ENCODE measurements at regions not wholly inside any gene's neighbourhood (a gene's known extent, or its start where the extent isn't known, plus 50 kb on each side); places are given as distances from the start of the nearest gene placed in this dataset.
A peak's percentile ranks its signal among the peaks of the same experiment; 100 is the strongest.

GRCh38 chr2:147491506-147491905 is 353.3 kb upstream of the ACVR2A start:
- Mint-ChIP-seq H3K9me3 (no peaks in the 10 kb centered on the region), H3K27ac (no peak overlapping the region), H3K4me3 (no peak overlapping the region), H3K4me1 (peaks cover 13% of the 10 kb centered on the region), H3K36me3 (ENCODE audit: low read depth) (no peaks in the 10 kb centered on the region), H3K27me3 (no peaks in the 10 kb centered on the region)
- no peak for DNase-seq
- ATAC-seq: no peak

- Mint-ChIP-seq H3K9me3 (no peaks in the 10 kb centered on the region), H3K4me3 (no peak overlapping the region), H3K36me3 (ENCODE audit: low read depth) (no peaks in the 10 kb centered on the region), H3K27ac (no peak overlapping the region), H3K4me1 (peaks cover 13% of the 10 kb centered on the region), H3K27me3 (no peaks in the 10 kb centered on the region)
- DNase-seq: no peak
- no peak for ATAC-seq
These were observed 354.2 kb upstream of the ACVR2A start for GRCh38 chr2:147490401-147491261.

- no peak overlapping the region for H3K27ac Mint-ChIP-seq
- DNase-seq: no peak
- H3K4me3 Mint-ChIP-seq: no peak overlapping the region
- H3K27me3 Mint-ChIP-seq: no peaks in the 10 kb centered on the region
- no peak for ATAC-seq
- peaks cover 13% of the 10 kb centered on the region for H3K4me1 Mint-ChIP-seq
- H3K36me3 Mint-ChIP-seq (ENCODE audit: low read depth): no peaks in the 10 kb centered on the region
- H3K9me3 Mint-ChIP-seq: no peaks in the 10 kb centered on the region
These were observed 356.4 kb upstream of the ACVR2A start for GRCh38 chr2:147488472-147488871.

GRCh38 chr2:147487978-147488289 is 356.9 kb upstream of the ACVR2A start:
- no peak overlapping the region for H3K4me3 Mint-ChIP-seq
- no peaks in the 10 kb centered on the region for H3K9me3 Mint-ChIP-seq
- H3K27ac Mint-ChIP-seq: no peak overlapping the region
- peaks cover 13% of the 10 kb centered on the region for H3K4me1 Mint-ChIP-seq
- no peaks in the 10 kb centered on the region for H3K36me3 Mint-ChIP-seq (ENCODE audit: low read depth)
- no peaks in the 10 kb centered on the region for H3K27me3 Mint-ChIP-seq
- DNase-seq (no peak), ATAC-seq (no peak)

- no peaks in the 10 kb centered on the region for H3K27me3 Mint-ChIP-seq
- H3K36me3 Mint-ChIP-seq (ENCODE audit: low read depth): no peaks in the 10 kb centered on the region
- H3K9me3 Mint-ChIP-seq: no peaks in the 10 kb centered on the region
- peaks cover 13% of the 10 kb centered on the region for H3K4me1 Mint-ChIP-seq
- DNase-seq (no peak), ATAC-seq (no peak)
- no peak overlapping the region for H3K4me3 Mint-ChIP-seq
- H3K27ac Mint-ChIP-seq: no peak overlapping the region
These were observed 357.4 kb upstream of the ACVR2A start for GRCh38 chr2:147487286-147487977.

GRCh38 chr2:147485210-147485851 is 359.5 kb upstream of the ACVR2A start:
- ATAC-seq: no peak
- no peaks in the 10 kb centered on the region for H3K27me3 Mint-ChIP-seq
- H3K27ac Mint-ChIP-seq: no peak overlapping the region
- no peaks in the 10 kb centered on the region for H3K36me3 Mint-ChIP-seq (ENCODE audit: low read depth)
- H3K9me3 Mint-ChIP-seq: no peaks in the 10 kb centered on the region
- no peak overlapping the region for H3K4me3 Mint-ChIP-seq
- peaks cover 7% of the 10 kb centered on the region for H3K4me1 Mint-ChIP-seq
- no peak for DNase-seq

- Mint-ChIP-seq H3K4me1 (no peaks in the 10 kb centered on the region), H3K36me3 (ENCODE audit: low read depth) (no peaks in the 10 kb centered on the region), H3K27ac (no peak overlapping the region), H3K27me3 (no peaks in the 10 kb centered on the region), H3K9me3 (no peaks in the 10 kb centered on the region), H3K4me3 (no peak overlapping the region)
- ATAC-seq: no peak
- DNase-seq: no peak
These were observed 360.9 kb upstream of the ACVR2A start for GRCh38 chr2:147483911-147484310.

- no peak overlapping the region for H3K27ac Mint-ChIP-seq
- H3K36me3 Mint-ChIP-seq (ENCODE audit: low read depth): no peaks in the 10 kb centered on the region
- H3K4me3 Mint-ChIP-seq: no peak overlapping the region
- ATAC-seq (no peak), DNase-seq (no peak)
- no peaks in the 10 kb centered on the region for H3K4me1 Mint-ChIP-seq
- H3K9me3 Mint-ChIP-seq: no peaks in the 10 kb centered on the region
- H3K27me3 Mint-ChIP-seq: no peaks in the 10 kb centered on the region
These were observed 361.7 kb upstream of the ACVR2A start for GRCh38 chr2:147482916-147483669.

DNA sequence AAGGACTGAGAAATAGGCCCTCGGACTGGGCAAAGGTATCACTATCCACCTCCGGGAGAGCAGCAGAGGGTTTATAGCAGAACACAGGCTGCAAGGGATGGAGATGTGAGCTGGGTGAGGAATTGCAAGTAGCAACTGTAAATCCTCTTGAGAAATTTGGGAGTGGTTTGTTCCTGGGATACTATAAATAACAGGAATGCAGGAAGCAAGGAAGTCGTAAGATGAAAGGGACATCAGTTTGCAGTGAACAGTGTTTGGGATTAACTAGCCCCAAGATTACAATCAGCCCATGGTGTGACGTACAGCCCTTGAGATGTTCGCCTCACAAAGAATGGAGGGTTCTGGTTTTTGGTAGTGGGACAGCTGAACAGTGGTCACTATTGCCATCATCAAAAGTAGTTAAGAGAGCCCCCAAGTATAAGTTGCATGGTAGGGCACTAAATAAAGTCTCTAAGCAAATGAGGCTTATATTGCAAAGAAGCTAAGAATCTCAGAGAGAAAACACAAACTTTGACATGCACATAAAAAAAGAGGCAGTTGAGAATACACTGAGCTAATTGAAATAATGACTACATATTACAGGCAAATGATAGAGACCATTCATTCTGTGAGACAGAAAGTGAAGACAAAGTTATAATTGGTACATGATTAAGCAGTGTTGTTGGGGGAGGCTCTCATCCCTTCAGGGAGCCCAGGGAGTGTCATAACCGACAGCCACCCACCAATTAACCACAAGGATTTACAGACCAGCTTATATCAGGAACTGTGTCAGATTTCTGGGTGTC is 362.5 kb upstream of the ACVR2A start:
- Mint-ChIP-seq H3K4me1 (no peaks in the 10 kb centered on the region), H3K27ac (no peak overlapping the region), H3K27me3 (no peaks in the 10 kb centered on the region), H3K9me3 (no peaks in the 10 kb centered on the region), H3K36me3 (ENCODE audit: low read depth) (no peaks in the 10 kb centered on the region), H3K4me3 (no peak overlapping the region)
- DNase-seq (no peak), ATAC-seq (peak; percentile 57)

- no peaks in the 10 kb centered on the region for H3K36me3 Mint-ChIP-seq (ENCODE audit: low read depth)
- ATAC-seq (no peak), DNase-seq (no peak)
- H3K4me3 Mint-ChIP-seq: no peak overlapping the region
- no peak overlapping the region for H3K27ac Mint-ChIP-seq
- H3K9me3 Mint-ChIP-seq: no peaks in the 10 kb centered on the region
- no peaks in the 10 kb centered on the region for H3K27me3 Mint-ChIP-seq
- no peaks in the 10 kb centered on the region for H3K4me1 Mint-ChIP-seq
These were observed 365.5 kb upstream of the ACVR2A start for GRCh38 chr2:147479358-147479757.

DNA sequence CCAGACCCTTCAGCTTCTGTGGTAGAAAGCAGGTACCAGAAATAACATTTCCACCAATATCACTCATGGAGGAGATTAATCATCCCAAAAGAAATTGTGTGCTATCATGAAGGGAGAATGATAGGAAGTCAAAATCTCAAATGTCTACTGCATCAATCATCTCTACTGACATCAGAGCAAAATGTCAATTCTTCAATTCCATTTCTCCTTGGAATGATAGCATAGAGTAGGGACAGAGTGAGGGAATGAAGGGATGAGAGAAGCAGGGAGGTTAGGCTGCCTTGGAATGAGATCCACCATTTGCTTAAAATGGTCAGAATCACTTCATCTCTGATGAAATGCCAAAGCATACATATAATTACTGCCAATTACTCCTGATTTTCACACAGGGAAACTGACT is 371.8 kb upstream of the ACVR2A start:
- Mint-ChIP-seq H3K27ac (no peak overlapping the region), H3K4me3 (no peak overlapping the region), H3K4me1 (no peaks in the 10 kb centered on the region), H3K36me3 (ENCODE audit: low read depth) (no peaks in the 10 kb centered on the region), H3K27me3 (no peaks in the 10 kb centered on the region), H3K9me3 (peaks cover 3% of the 10 kb centered on the region)
- no peak for ATAC-seq
- no peak for DNase-seq

DNA sequence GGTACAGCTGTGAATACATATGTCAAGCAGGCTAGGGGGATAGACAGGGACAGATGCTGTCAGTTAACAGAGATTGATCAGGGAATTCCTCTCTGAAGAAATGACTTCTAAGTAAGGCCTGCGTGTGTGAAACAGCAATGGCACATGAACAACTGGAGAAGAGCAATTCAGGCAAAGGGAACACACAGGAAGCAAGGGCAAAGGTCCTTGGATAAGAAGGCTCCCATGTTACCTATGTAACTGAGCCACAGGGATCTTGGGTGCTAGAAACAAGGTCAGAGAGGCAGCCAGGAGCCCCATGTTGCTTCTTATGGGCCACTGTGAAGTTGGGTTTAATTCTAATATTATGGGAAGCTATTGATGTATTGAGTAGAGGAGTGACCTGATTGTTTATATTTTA is 373.7 kb upstream of the ACVR2A start:
- Mint-ChIP-seq H3K27ac (no peak overlapping the region), H3K4me3 (no peak overlapping the region), H3K9me3 (peaks cover 3% of the 10 kb centered on the region), H3K4me1 (no peaks in the 10 kb centered on the region), H3K36me3 (ENCODE audit: low read depth) (no peaks in the 10 kb centered on the region), H3K27me3 (no peaks in the 10 kb centered on the region)
- DNase-seq (no peak), ATAC-seq (no peak)

DNA sequence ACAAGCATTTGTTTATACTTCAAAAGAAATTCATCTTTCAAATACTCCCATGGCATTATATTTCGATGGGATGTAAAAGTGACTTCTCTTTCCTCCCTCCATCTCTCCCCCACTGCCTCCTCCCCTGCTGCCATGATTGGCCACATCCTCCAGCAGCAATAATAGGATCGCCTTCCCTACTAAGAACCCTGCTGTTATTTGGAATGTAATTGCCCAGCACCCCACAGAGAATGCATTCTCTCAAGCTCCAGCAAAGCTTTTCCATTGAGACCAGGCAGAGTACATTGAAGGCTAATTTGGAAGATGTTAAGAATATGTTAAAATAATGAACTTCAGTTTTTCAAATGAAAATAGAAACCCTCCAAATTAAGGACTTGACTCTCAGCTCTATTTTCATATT is 375.4 kb upstream of the ACVR2A start:
- no peak overlapping the region for H3K27ac Mint-ChIP-seq
- DNase-seq (no peak), ATAC-seq (no peak)
- H3K27me3 Mint-ChIP-seq: no peaks in the 10 kb centered on the region
- H3K4me3 Mint-ChIP-seq: no peak overlapping the region
- H3K36me3 Mint-ChIP-seq (ENCODE audit: low read depth): no peaks in the 10 kb centered on the region
- H3K9me3 Mint-ChIP-seq: peaks cover 3% of the 10 kb centered on the region
- H3K4me1 Mint-ChIP-seq: no peaks in the 10 kb centered on the region

- Mint-ChIP-seq H3K4me3 (no peak overlapping the region), H3K36me3 (ENCODE audit: low read depth) (no peaks in the 10 kb centered on the region), H3K27ac (no peak overlapping the region), H3K27me3 (no peaks in the 10 kb centered on the region), H3K9me3 (peaks cover 3% of the 10 kb centered on the region), H3K4me1 (no peaks in the 10 kb centered on the region)
- DNase-seq: no peak
- no peak for ATAC-seq
These were observed 375.9 kb upstream of the ACVR2A start for GRCh38 chr2:147468963-147469362.
